Activated naive CD4-positive, alpha-beta T cell treated with anti-CD3 and anti-CD28 coated beads, Interleukin-2, amount 50 U/mL, for 16 hours (primary cell): ENCODE measurements at regions not wholly inside any gene's neighbourhood (a gene's known extent, or its start where the extent isn't known, plus 50 kb on each side); places are given as distances from the start of the nearest gene placed in this dataset.

Experiments
- DNase-seq: peaks from one replicate; pipeline ENCODE4 v3.0.0-alpha.2; 2020

DNA sequence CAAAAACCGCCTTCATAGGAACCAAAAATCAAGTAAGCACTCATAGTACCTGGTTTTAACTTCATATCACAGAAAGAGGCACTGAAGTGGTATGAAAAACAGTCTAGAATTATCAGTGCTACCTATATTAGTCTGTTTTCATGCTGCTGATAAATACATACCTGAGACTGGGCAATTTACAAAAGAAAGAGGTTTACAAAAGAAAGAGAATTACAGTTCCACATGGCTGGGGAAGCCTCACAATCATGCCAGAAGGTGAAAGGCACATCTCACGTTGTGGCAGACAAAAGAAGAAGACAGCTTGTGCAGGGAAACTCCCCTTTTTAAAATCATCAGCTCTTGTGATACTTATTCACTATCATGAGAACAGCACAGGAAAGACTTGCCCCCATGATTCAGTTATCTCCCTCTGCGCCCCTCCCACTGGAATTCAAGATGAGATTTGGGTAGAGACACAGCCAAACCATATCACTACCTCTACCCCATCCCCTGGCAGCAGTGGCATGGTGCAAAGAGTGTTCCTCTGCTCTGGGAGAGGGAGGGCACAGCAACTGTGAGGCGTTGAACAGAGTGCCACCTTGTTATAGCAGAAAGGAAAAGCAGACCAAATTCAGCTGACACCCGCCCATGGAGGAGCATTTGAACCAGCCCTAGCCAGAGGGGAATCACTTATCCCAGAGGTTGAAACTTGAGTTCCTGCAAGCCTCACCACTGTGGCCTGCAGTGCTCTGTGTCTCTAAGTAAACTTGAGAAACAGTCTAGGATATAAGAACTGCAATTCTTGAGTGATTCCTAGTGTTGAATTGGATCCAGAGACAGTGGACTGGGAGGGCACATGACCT, 61.9 kb upstream of the PTPRZ1 start:
- no peak for DNase-seq

DNA sequence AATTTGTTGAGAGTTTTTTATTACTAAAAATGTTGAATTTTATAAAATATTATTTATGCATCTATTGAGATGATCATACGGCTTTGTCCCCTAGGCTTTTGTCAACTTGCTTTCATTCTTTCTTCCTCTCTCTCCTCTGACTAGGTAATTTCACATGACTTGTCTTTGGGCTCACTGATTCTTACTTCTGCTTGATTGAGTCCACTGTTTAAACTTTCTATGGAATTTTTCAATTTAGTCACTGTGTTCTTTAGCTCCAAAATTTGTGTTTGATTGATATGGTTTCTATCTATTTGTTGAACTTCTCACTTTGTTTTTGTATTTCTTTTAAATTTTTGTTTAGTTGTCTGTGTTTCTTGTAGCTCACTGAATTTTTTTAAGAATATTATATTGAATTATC, 65.9 kb upstream of the PTPRZ1 start:
- DNase-seq = no peak

DNA sequence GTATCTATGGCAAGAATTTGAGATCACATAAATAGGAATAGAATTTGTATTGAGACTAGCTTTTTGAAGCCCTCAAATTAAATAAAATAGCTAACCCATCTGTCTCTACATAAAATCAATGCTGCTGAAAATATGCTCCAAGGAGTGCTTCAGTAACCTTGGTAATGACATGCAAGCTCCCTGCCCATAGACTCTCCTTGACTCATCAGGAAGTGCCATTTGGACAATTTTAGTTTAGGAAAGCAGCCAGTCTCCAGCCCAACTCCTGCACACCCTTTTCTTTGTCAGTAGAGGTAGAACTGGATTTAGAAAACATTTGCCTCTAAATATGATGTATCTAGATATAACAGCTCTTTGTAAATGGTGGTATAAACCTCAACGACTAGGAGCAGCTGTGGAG, 69.9 kb upstream of the PTPRZ1 start:
- no peak for DNase-seq

DNA sequence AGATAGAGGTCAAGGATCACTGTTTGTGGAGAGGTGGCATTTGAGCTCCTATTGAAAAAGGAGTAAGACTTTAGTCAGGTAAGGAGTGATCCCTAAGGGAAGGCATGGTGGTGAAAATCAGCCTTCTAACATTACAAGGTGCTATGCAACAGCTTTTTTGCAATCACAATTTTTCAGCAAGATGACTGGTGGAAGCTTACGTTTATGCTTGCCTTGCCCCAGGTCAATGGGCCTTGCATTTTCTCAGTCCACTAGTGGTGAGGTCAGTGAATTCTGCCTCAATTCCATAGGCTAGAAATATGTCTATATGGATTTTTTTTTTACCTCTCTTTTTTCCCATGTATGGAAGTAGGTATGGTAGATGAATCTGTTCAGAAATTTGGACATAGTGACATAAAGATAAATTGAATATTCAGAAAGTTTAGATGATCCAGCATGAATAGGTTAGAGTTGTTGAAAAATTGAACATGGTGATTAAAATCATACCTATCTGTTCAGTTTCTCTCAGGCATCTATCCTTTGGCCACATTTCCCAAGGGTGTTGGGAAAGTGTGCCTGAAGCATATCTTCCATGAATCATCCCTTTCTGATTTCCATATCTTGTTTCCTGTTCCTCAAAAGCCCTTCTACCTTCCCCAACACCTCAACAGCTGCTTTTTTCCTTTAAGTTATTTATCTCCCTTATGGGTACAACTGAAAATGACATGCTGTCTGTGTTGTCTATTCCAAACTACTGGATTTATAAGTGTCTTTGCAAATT, 71.9 kb upstream of the PTPRZ1 start:
- no peak for DNase-seq

DNA sequence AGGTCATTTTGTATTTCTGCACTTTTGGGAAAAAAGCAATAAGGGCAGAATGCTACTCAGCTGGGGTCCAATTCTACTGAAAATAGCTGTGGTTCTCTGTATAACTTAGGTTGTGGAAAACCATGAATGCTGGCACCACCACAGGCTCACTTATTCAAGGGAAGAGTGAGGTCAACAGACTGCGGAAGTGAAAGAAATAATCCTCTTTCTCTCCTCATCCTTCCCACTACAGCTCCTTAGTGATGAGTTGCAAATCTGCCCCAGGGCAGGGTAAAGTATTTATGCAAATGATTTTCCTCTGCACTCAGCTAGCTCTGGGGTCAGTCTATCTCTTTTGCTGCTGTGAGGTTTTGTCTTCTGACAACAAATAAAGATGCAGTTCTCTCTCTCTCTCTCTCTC, 74.1 kb upstream of the PTPRZ1 start:
- no peak for DNase-seq

DNA sequence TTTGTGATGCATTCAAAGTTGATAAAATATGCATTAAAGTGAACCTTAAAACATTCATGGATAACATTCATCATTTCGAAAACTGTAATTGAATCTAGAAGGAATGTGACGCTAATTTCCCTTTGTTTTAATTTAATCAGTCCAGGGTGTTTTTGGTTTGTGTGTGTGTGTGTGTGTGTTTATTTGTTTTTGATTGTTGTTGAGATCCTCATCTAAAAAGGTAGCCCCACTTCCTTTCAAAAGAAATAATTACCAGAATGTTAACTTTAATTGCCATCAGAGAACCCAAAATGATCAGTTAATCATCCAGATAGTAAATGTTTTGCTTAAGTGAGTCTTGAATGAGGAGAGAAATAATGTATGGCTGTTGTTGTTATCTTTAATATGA, 74.5 kb upstream of the PTPRZ1 start:
- DNase-seq = no peak

DNA sequence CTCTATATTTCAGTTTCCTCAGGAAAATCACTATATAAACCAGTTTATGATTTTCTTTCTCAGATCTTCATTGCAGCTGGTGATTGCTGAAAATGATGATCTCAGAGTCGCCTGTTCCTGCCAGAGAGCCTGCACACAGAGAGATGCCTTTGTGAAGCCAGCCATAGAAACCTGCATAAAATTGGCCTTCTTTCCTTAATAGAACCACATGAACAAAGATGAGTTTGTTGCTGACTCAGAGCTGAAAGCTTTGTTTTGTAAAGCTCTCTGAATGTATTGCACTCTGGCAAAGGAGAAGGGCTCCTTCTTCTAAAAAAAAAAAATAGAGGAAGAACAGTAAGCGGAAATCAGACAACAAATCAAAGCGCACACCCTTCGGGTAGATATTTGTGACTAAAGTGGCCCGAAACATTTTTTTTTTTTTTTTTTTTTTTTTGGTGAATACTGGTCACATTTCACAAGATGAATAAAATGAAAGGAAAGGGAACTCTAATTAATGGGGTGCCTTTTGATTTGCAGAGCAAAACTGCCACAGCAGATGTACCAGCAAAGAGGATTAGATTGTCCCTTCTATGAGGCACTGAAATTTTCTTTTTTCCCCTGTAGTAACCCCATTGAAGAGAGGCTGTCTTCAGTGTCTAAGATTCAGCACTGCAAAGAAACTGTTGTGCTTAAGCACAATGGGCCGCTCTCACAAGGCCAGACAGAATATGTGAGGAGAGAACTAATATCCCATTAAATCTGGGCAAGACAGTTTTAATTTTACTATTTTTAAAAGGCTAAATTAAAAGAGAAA, 75.1 kb upstream of the PTPRZ1 start:
- no peak for DNase-seq

DNA sequence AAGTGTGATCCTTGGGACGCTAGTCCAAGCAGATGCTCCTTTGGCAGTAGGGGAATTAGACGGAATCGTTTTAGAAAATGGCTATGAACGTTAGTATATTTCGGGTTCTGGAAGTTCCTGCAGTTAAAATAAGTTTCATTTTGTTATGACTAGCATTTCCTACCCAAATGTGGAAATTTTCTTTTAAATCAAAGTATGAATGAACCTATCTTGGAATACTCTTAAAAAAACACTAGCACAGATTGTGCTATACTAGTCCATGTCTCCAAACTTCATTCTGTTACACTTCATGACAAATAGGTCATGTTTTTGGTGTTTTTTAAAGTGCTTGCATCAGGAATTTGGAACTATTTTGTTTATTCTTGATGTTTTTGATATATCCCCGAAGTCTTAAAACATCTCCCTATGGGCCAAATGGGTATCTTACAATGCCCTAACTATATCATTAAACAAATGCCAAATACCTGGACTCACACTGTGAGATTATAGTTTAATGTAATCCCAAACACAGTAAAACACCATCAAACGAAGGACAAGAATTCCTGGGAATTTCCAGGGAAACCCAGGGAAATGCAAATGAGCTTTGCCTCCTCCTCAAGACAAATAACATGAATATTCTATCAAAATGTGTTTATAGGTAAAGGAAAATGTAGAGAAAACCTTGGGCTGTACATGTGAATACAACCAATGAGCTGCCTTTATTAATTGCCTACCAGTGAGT, 75.9 kb upstream of the PTPRZ1 start:
- no peak for DNase-seq

DNA sequence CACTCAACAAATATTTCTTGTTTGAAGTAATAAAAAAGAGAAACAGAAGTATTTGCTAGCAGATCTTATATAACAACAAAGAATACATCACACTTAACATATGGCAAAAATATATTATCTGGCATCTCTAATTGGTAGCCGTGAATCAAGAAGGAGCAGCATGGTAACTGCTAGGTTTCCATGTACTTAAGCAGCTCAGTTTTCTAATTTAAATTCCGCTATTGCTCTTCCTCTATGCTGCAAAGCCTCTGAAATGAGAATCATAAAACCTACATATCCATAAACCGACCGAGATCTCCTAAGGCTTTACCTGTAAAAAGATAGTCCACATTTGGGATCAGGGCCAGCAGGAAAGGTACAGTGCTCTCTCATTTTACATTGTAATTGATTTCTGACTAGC, 76.6 kb upstream of the PTPRZ1 start:
- no peak for DNase-seq

DNA sequence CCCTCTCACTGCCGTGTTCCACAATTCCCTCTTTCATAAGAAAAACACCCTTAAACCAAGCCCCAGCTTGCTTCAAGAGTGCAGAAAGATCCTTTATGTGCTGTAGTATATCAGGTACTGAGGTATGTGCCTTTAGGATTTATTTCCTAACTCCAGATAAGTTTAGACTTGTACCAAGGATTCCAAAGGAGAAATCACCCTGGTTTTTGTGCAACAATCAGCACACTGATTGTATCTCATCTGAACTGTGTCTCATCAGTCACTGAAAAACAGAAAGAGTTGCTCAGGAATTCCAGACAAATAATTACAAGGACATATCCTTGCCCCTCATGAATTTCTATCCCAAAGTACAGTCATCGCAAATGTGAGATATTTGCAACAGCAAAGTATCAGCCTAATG, 77.2 kb upstream of the PTPRZ1 start:
- no peak for DNase-seq

DNA sequence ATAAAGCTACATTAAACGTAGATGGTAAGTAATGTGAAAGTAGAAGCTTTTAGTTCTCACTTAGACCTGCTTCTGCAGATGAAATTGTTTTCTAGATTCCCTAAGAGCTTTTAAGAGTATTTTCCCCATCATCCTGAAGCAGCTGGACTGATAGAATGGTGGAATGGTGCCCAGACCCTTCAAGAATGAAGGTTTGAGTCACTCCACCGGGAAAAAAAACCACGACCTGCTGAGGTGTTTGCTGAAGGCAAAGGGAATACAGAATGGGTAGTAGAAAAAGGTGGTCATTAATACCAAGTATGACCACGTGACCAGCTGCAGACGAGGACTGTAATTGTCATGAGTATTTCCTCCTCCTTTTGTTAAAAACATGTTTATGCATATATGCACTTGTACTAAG, 79.2 kb upstream of the PTPRZ1 start:
- no peak for DNase-seq

DNA sequence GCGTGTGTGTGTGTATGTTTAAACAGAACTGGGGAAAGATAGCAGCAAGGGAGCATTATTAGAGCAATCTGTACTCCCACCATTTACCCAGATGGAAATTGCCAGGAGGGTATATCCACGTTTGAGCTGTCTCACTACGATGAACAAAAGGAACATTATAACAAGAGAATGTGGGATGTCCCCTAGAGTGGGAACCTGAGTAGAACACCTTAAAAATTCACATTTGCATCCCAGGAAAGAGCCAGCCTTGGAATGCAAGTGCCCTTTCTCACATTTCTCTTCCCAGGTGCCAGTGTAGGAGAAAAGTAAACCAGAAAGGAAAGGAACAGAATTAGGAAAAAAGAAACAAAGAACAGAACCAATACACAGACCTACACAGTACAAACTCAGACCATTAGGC, 95.3 kb upstream of the PTPRZ1 start:
- DNase-seq = no peak

DNA sequence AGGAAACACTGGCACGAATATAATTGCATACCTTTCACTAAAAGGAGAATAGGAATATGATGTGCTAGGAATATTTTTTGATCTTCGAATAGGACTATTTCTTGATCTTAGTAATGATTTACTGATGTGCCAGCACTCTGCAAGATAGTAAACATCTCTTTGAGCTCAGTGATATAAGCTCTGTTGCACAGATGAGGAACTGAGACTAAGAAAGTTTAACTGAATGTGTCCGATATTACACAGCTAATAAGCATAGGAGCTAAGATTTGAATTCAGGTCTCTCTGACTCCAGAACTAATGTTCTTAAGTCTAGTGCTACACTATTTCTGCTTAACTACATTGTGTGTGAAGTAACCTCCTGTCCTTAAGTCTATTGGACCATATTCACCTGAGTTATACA, 98.4 kb upstream of the PTPRZ1 start:
- DNase-seq = no peak

DNA sequence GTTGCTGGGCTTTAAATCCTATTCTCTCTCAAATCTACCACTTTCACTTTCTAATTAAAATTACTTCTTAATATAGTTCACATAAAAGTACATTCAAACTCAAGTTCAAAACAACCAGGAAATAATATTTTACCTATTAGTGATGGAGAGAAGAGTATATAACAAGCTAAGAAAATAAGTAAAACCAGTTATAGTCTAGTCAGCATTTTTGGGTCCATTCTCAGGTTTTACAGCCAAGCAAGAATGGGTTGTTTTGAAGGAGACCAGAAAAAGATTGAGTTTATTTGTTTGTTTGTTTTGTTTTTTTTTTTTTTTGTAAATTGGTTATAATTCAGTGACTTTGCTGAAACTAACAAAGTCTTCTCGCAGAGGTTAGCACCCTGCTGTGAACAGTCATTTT, 106.3 kb upstream of the PTPRZ1 start:
- DNase-seq = no peak

DNA sequence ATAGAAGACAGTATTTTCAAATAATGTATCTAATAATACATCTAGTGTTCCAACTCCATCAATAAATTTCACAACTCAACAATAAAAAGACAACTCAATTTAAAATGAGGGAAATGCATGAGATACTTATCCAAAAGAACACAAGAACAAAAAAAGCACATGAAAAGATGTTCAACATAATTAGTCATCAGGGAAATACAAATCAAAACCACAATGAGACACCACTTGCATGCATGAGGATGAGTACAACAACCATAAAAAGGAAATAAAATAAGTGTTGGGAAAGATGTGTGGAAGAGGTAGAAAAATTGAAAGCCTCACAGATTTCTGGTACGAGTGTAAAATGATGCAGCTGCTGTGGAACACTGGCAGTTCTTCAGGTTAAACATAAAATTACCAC, 111.6 kb upstream of the PTPRZ1 start:
- DNase-seq = no peak

DNA sequence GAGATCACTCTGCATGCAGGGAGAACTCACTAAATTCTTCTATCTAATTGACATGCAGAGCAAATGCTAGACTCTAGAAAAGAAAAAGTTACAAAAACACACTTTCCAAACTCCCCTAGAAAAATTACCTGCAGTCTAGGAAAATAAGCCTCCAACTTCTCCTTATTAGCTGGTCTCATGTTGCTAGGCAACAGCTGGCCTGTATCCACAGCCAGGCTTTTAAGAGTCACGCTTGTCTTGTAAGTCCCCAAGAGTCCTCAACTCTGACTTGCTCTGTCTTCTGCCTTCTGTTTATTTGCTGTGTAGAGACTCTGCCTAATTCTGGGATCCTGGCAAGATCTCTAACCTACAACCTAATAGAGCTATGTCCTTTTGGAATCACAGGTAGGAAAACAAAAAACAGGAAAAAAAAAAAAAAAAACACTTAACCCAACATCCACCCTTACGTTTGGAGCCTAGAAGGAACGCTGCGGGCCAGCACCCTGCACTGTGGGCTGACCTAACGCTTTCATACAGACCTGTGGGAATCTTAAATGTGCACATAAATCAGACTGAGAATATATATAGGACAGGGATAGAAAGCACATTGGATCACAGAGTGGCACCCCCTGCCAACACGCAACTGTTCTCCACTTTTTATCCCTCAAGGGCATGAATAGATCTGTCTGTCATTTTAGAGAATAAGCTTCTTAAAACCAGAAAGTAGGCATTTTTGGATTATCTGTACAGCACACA, 117.0 kb upstream of the PTPRZ1 start:
- DNase-seq = no peak

DNA sequence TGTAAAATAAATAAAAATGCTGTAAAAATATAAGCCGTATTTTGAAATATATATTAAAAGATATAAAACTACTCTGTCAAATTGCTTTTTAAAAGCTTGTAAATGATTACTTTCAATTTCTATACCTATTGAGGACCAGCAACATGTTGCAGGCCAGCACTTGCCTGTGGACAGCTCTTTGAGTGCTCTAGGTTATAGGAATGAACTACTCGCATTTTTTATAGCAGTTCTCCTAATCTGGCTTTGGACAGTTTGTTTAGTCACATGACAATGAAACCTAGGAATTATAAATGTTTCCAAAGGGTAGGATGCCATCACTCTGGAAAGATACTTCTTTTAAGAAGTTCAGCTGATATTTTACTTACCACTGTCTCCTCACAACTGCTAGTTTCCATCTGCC, 117.7 kb upstream of the PTPRZ1 start:
- DNase-seq = no peak

DNA sequence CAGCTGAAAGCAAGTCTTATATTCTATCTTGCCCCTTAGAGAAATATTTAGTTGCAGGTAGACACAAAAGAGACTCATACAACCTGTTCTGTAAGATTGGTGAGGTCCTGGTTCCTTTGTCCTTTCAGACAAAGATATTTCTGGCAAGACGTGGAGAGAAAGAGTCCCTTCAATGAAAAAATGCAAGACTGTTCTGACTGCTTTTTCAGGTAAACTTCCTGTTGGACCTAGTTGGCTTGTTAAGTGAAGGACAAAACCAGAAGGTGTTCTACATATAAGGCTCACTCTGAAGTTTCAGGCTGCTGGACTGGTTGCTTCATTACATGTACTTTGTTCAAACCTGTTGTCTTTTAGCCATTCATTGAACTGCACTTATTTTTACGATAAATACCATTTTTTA, 119.0 kb upstream of the PTPRZ1 start:
- no peak for DNase-seq

DNA sequence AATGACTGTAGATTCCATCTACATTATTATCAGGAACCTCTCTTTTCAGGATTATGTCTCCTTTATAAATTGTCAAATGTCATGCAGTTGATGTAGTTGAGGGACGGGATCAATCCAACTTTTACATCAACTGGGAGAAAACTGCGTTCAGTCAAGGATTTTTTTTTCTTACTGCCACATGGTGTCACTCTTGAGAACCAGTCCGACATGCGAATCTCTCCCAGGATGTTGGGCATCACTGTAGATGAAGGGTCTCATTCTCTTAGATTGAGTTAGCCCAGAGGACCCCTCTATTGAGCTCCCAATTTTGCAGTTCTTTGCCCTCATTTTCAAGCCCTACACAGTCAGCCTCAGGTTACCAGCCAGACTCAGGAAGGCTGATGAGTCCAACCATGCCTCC, 120.3 kb upstream of the PTPRZ1 start:
- no peak for DNase-seq

DNA sequence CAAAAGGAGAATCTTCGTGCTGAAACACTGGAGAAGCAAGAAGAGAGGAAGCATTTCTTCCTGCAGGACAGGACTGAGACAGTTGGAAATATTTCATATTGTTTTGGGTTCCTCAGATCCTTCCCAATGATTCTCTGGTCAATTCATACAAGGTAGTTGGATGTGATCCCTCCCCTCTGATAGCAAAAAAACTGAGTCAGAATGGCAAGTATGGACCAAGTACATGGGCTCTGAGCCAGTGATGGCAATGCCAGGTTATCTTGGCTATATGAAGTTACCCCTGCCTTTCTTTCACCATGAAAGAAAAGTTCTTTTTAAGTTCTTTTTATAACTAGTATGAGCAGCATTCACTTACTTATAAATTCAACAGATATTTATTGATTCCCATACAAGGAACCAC, 124.4 kb upstream of the PTPRZ1 start:
- DNase-seq = no peak

DNA sequence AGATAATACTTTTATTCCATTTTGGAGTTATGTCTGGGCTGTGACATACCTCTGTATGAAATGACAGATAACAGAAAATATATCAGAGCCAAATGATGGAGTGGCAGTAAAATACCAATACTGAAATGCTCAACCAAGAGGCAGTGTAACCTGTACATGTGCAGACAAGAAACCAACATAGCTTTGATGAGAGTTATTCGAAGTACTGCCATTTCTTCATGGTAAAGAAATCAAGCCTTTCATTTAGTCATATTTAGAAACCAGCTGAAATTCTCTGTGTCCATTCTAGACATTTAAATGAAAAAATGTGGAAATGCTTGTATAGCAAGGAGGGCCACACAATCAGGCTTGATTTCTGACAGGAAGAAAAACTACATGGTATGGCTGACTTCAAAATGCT, 127.1 kb upstream of the PTPRZ1 start:
- no peak for DNase-seq

DNA sequence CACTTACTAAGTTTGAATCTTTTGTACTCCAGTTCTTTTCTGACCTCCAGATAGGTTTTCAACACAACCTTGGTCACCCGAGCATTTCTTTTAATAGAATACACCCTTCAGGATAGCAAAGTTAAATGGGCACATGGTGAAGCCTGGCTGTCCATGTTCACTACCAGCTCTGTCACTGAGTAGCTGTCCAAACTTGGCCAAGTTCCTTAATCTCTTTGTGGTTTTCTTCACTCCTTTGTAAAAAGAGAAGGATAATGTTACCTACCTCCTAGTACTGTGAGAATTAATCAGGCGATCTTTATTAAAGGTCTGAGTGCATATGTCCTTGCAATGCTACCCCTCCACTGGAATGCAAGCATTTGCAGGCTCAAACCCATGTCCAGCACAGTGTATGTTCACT, 128.1 kb upstream of the PTPRZ1 start:
- no peak for DNase-seq
